HFF-Myc (cell line): ENCODE measurements at regions not wholly inside any gene's neighbourhood (a gene's known extent, or its start where the extent isn't known, plus 50 kb on each side); places are given as distances from the start of the nearest gene placed in this dataset.

ENCODE experiments used
- DNase-seq: peaks from one replicate; pipeline ENCODE4 v3.0.0-alpha.2; 2011; ENCODE audit warnings: low read depth; ENCODE audit errors: extremely low read depth
- H3K4me3 ChIP-seq: replicated peaks from 2 replicates; pipeline ENCODE4 v1.5.1; 2011; ENCODE audit warnings: low read depth, mild to moderate bottlenecking, control low read depth, low read length
- CTCF ChIP-seq: IDR thresholded peaks from 2 replicates; pipeline ENCODE4 v1.5.1; 2012; ENCODE audit warnings: mild to moderate bottlenecking, low read depth, low read length, control low read depth; ENCODE audit errors: missing control alignments

- DNase-seq, result no peak
- no peak for TF ChIP-seq CTCF
- H3K4me3 ChIP-seq, result no peak overlapping the region
Observed at GRCh38 chr5:7181841-7182240, 214.1 kb upstream of the ADCY2 start.

GRCh38 chr5:7185742-7186141 is 210.2 kb upstream of the ADCY2 start:
- DNase-seq, result no peak
- H3K4me3 ChIP-seq, result no peak overlapping the region
- no peak for TF ChIP-seq CTCF

- H3K4me3 ChIP-seq, result no peak overlapping the region
- TF ChIP-seq CTCF, result no peak
- DNase-seq, result no peak
Observed at GRCh38 chr5:7186818-7187217, 209.1 kb upstream of the ADCY2 start.

GRCh38 chr5:7190712-7191250 is 205.2 kb upstream of the ADCY2 start:
- no peak for DNase-seq
- no peak for TF ChIP-seq CTCF
- no peak overlapping the region for H3K4me3 ChIP-seq

- DNase-seq, result no peak
- H3K4me3 ChIP-seq, result no peak overlapping the region
- TF ChIP-seq CTCF, result no peak
Observed at GRCh38 chr5:7192016-7192415, 203.9 kb upstream of the ADCY2 start.

DNA sequence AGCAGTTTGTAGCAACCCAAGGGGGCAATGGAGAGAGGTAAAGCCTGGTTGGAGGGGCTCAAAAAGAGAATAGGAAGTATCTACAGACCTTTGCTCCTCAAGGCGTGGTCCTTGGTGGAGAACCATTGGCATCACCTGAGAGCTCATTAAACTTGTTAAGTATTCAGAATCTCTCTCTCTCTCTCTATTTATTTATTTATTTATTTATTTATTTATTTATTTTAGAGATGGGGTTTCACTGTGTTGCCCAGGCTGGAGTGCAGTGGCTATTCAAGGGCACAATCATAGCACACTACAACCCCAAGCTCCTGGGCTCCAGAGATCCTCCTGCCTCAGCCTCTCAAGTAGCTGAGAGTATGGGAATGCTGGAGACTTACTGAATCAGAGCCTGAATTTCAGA is 193.1 kb upstream of the ADCY2 start:
- no peak for TF ChIP-seq CTCF

GRCh38 chr5:7207979-7208378 is 188.0 kb upstream of the ADCY2 start:
- no peak for DNase-seq
- no peak overlapping the region for H3K4me3 ChIP-seq
- TF ChIP-seq CTCF, result no peak

More for the DNA sequence above, 193.1 kb upstream of the ADCY2 start:
- DNase-seq, result no peak
- H3K4me3 ChIP-seq, result no peak overlapping the region
